ENCODE measurements at regions not wholly inside any gene's neighbourhood (a gene's known extent, or its start where the extent isn't known, plus 50 kb on each side); places are given as distances from the start of the nearest gene placed in this dataset.
"Not testable (repeated sequence)": the region's sequence is repeated elsewhere in the genome, so short reads cannot be mapped to it uniquely, and the experiment has no call there.

GRCh38 chr7:120005720-120006119, 267.3 kb upstream of the KCND2 start:
- Histone ChIP-seq H3K4me1 (ENCODE audit: control insufficient read depth in 1 of 2, insufficient read depth in 2 of 2, low read length in 2 of 2) (no peaks in the 10 kb centered on the region), H3K27ac (ENCODE audit: low read length) (no peak overlapping the region)

GRCh38 chr7:120014301-120014700, 258.7 kb upstream of the KCND2 start:
- not testable (repeated sequence) for H3K9me3 ChIP-seq (ENCODE audit: control insufficient read depth in 1 of 2, low read length in 2 of 2); H3K27me3 ChIP-seq (ENCODE audit: low read depth, low read length); H3K36me3 ChIP-seq (ENCODE audit: control insufficient read depth in 1 of 2, insufficient read depth in 2 of 2, low read length in 2 of 2); H3K4me3 ChIP-seq (ENCODE audit: low read depth in 1 of 2, low read length in 2 of 2); H3K4me1 ChIP-seq (ENCODE audit: control insufficient read depth in 1 of 2, insufficient read depth in 2 of 2, low read length in 2 of 2); H3K27ac ChIP-seq (ENCODE audit: low read length)

More at GRCh38 chr7:120005720-120006119, 267.3 kb upstream of the KCND2 start:
- Histone ChIP-seq H3K9me3 (ENCODE audit: control insufficient read depth in 1 of 2, low read length in 2 of 2) (no peaks in the 10 kb centered on the region), H3K27me3 (ENCODE audit: low read depth, low read length) (no peaks in the 10 kb centered on the region), H3K4me3 (ENCODE audit: low read depth in 1 of 2, low read length in 2 of 2) (no peak overlapping the region), H3K36me3 (ENCODE audit: control insufficient read depth in 1 of 2, insufficient read depth in 2 of 2, low read length in 2 of 2) (no peaks in the 10 kb centered on the region)

- H3K36me3 ChIP-seq (ENCODE audit: control insufficient read depth in 1 of 2, insufficient read depth in 2 of 2, low read length in 2 of 2) = no peaks in the 10 kb centered on the region
- H3K27ac ChIP-seq (ENCODE audit: low read length) = no peak overlapping the region
- H3K9me3 ChIP-seq (ENCODE audit: control insufficient read depth in 1 of 2, low read length in 2 of 2) = no peaks in the 10 kb centered on the region
- H3K27me3 ChIP-seq (ENCODE audit: low read depth, low read length) = no peaks in the 10 kb centered on the region
- H3K4me3 ChIP-seq (ENCODE audit: low read depth in 1 of 2, low read length in 2 of 2) = no peak overlapping the region
- H3K4me1 ChIP-seq (ENCODE audit: control insufficient read depth in 1 of 2, insufficient read depth in 2 of 2, low read length in 2 of 2) = no peaks in the 10 kb centered on the region
These were observed 258.0 kb upstream of the KCND2 start for GRCh38 chr7:120014925-120015465.

- Histone ChIP-seq H3K9me3 (ENCODE audit: control insufficient read depth in 1 of 2, low read length in 2 of 2) (no peaks in the 10 kb centered on the region), H3K27ac (ENCODE audit: low read length) (no peak overlapping the region), H3K27me3 (ENCODE audit: low read depth, low read length) (no peaks in the 10 kb centered on the region)
These were observed 251.9 kb upstream of the KCND2 start for GRCh38 chr7:120021085-120021484.

GRCh38 chr7:120023494-120024167, 249.3 kb upstream of the KCND2 start:
- H3K27ac ChIP-seq (ENCODE audit: low read length) = no peak overlapping the region
- H3K9me3 ChIP-seq (ENCODE audit: control insufficient read depth in 1 of 2, low read length in 2 of 2) = no peaks in the 10 kb centered on the region
- no peaks in the 10 kb centered on the region for H3K4me1 ChIP-seq (ENCODE audit: control insufficient read depth in 1 of 2, insufficient read depth in 2 of 2, low read length in 2 of 2)
- no peaks in the 10 kb centered on the region for H3K36me3 ChIP-seq (ENCODE audit: control insufficient read depth in 1 of 2, insufficient read depth in 2 of 2, low read length in 2 of 2)
- H3K4me3 ChIP-seq (ENCODE audit: low read depth in 1 of 2, low read length in 2 of 2) = no peak overlapping the region
- no peaks in the 10 kb centered on the region for H3K27me3 ChIP-seq (ENCODE audit: low read depth, low read length)

More at GRCh38 chr7:120021085-120021484, 251.9 kb upstream of the KCND2 start:
- H3K4me3 ChIP-seq (ENCODE audit: low read depth in 1 of 2, low read length in 2 of 2) = no peak overlapping the region
- no peaks in the 10 kb centered on the region for H3K36me3 ChIP-seq (ENCODE audit: control insufficient read depth in 1 of 2, insufficient read depth in 2 of 2, low read length in 2 of 2)
- H3K4me1 ChIP-seq (ENCODE audit: control insufficient read depth in 1 of 2, insufficient read depth in 2 of 2, low read length in 2 of 2) = no peaks in the 10 kb centered on the region

- H3K27ac ChIP-seq (ENCODE audit: low read length) = no peak overlapping the region
- H3K4me3 ChIP-seq (ENCODE audit: low read depth in 1 of 2, low read length in 2 of 2) = no peak overlapping the region
- H3K9me3 ChIP-seq (ENCODE audit: control insufficient read depth in 1 of 2, low read length in 2 of 2) = no peaks in the 10 kb centered on the region
- H3K27me3 ChIP-seq (ENCODE audit: low read depth, low read length) = no peaks in the 10 kb centered on the region
- H3K36me3 ChIP-seq (ENCODE audit: control insufficient read depth in 1 of 2, insufficient read depth in 2 of 2, low read length in 2 of 2) = no peaks in the 10 kb centered on the region
- H3K4me1 ChIP-seq (ENCODE audit: control insufficient read depth in 1 of 2, insufficient read depth in 2 of 2, low read length in 2 of 2) = no peaks in the 10 kb centered on the region
These were observed 244.3 kb upstream of the KCND2 start for GRCh38 chr7:120028636-120029035.

- Histone ChIP-seq H3K36me3 (ENCODE audit: control insufficient read depth in 1 of 2, insufficient read depth in 2 of 2, low read length in 2 of 2) (no peaks in the 10 kb centered on the region), H3K4me1 (ENCODE audit: control insufficient read depth in 1 of 2, insufficient read depth in 2 of 2, low read length in 2 of 2) (no peaks in the 10 kb centered on the region), H3K27me3 (ENCODE audit: low read depth, low read length) (no peaks in the 10 kb centered on the region), H3K27ac (ENCODE audit: low read length) (no peak overlapping the region), H3K9me3 (ENCODE audit: control insufficient read depth in 1 of 2, low read length in 2 of 2) (no peaks in the 10 kb centered on the region), H3K4me3 (ENCODE audit: low read depth in 1 of 2, low read length in 2 of 2) (no peak overlapping the region)
These were observed 242.1 kb upstream of the KCND2 start for GRCh38 chr7:120030876-120031275.

GRCh38 chr7:120033114-120033513, 239.9 kb upstream of the KCND2 start:
- H3K27me3 ChIP-seq (ENCODE audit: low read depth, low read length) = no peaks in the 10 kb centered on the region
- H3K4me3 ChIP-seq (ENCODE audit: low read depth in 1 of 2, low read length in 2 of 2) = no peak overlapping the region
- no peak overlapping the region for H3K27ac ChIP-seq (ENCODE audit: low read length)
- no peaks in the 10 kb centered on the region for H3K4me1 ChIP-seq (ENCODE audit: control insufficient read depth in 1 of 2, insufficient read depth in 2 of 2, low read length in 2 of 2)
- no peaks in the 10 kb centered on the region for H3K36me3 ChIP-seq (ENCODE audit: control insufficient read depth in 1 of 2, insufficient read depth in 2 of 2, low read length in 2 of 2)
- no peaks in the 10 kb centered on the region for H3K9me3 ChIP-seq (ENCODE audit: control insufficient read depth in 1 of 2, low read length in 2 of 2)

- no peaks in the 10 kb centered on the region for H3K36me3 ChIP-seq (ENCODE audit: control insufficient read depth in 1 of 2, insufficient read depth in 2 of 2, low read length in 2 of 2)
- no peaks in the 10 kb centered on the region for H3K27me3 ChIP-seq (ENCODE audit: low read depth, low read length)
- peaks cover 0 to 7% of the 10 kb centered on the region in 2 donors for H3K9me3 ChIP-seq (ENCODE audit: control insufficient read depth in 1 of 2, low read length in 2 of 2)
- H3K4me1 ChIP-seq (ENCODE audit: control insufficient read depth in 1 of 2, insufficient read depth in 2 of 2, low read length in 2 of 2) = no peaks in the 10 kb centered on the region
- H3K4me3 ChIP-seq (ENCODE audit: low read depth in 1 of 2, low read length in 2 of 2) = no peak overlapping the region
- H3K27ac ChIP-seq (ENCODE audit: low read length) = no peak overlapping the region
These were observed 233.8 kb upstream of the KCND2 start for GRCh38 chr7:120039138-120039537.

- Histone ChIP-seq H3K4me3 (ENCODE audit: low read depth in 1 of 2, low read length in 2 of 2) (no peak overlapping the region), H3K4me1 (ENCODE audit: control insufficient read depth in 1 of 2, insufficient read depth in 2 of 2, low read length in 2 of 2) (no peaks in the 10 kb centered on the region), H3K36me3 (ENCODE audit: control insufficient read depth in 1 of 2, insufficient read depth in 2 of 2, low read length in 2 of 2) (no peaks in the 10 kb centered on the region), H3K27me3 (ENCODE audit: low read depth, low read length) (no peaks in the 10 kb centered on the region), H3K9me3 (ENCODE audit: control insufficient read depth in 1 of 2, low read length in 2 of 2) (peaks cover 0 to 7% of the 10 kb centered on the region in 2 donors), H3K27ac (ENCODE audit: low read length) (no peak overlapping the region)
These were observed 231.2 kb upstream of the KCND2 start for GRCh38 chr7:120041798-120042197.

GRCh38 chr7:120043250-120043649, 229.7 kb upstream of the KCND2 start:
- H3K36me3 ChIP-seq (ENCODE audit: control insufficient read depth in 1 of 2, insufficient read depth in 2 of 2, low read length in 2 of 2) = no peaks in the 10 kb centered on the region
- H3K9me3 ChIP-seq (ENCODE audit: control insufficient read depth in 1 of 2, low read length in 2 of 2) = peaks cover 0 to 7% of the 10 kb centered on the region in 2 donors
- H3K27me3 ChIP-seq (ENCODE audit: low read depth, low read length) = no peaks in the 10 kb centered on the region
- H3K27ac ChIP-seq (ENCODE audit: low read length) = no peak overlapping the region
- H3K4me3 ChIP-seq (ENCODE audit: low read depth in 1 of 2, low read length in 2 of 2) = no peak overlapping the region
- no peaks in the 10 kb centered on the region for H3K4me1 ChIP-seq (ENCODE audit: control insufficient read depth in 1 of 2, insufficient read depth in 2 of 2, low read length in 2 of 2)

GRCh38 chr7:120052884-120053382, 220.0 kb upstream of the KCND2 start:
- Histone ChIP-seq H3K27ac (ENCODE audit: low read length) (peak overlapping the region; percentile 6), H3K27me3 (ENCODE audit: low read depth, low read length) (no peaks in the 10 kb centered on the region)

More at GRCh38 chr7:120052884-120053382, 220.0 kb upstream of the KCND2 start:
- Histone ChIP-seq H3K4me3 (ENCODE audit: low read depth in 1 of 2, low read length in 2 of 2) (no peak overlapping the region), H3K36me3 (ENCODE audit: control insufficient read depth in 1 of 2, insufficient read depth in 2 of 2, low read length in 2 of 2) (peaks cover 0 to 4% of the 10 kb centered on the region in 2 donors), H3K4me1 (ENCODE audit: control insufficient read depth in 1 of 2, insufficient read depth in 2 of 2, low read length in 2 of 2) (no peaks in the 10 kb centered on the region), H3K9me3 (ENCODE audit: control insufficient read depth in 1 of 2, low read length in 2 of 2) (no peaks in the 10 kb centered on the region)
